Activated B cell treated with CpG ODN at 0.5 μM for 24 hours (primary cell): ENCODE measurements at regions not wholly inside any gene's neighbourhood (a gene's known extent, or its start where the extent isn't known, plus 50 kb on each side); places are given as distances from the start of the nearest gene placed in this dataset.
A peak's percentile ranks its signal among the peaks of the same experiment; 100 is the strongest.

ENCODE experiments used
- ATAC-seq: fragments of 200-7000 bp; cut with Tn5 transposase; one replicate; pipeline ENCODE4 v1.10.0; 2021; ENCODE audit warnings: low read depth, mild to moderate bottlenecking, moderate library complexity
- CTCF ChIA-PET: fragments of 350-600 bp; sonication (Branson Sonifier 250); formaldehyde crosslinking; loops from one replicate; lab custom pipeline; 2021; ENCODE audit warnings: antibody characterized with exemption; lab: Charles Lee
- POLR2A ChIA-PET: fragments of 350-600 bp; sonication (Branson Sonifier 250); formaldehyde crosslinking; loops from one replicate; lab custom pipeline; 2021; ENCODE audit warnings: antibody characterized with exemption; lab: Charles Lee
- DNase-seq: peaks from one replicate; pipeline ENCODE4 v3.0.0; 2022
- H3K27ac Mint-ChIP-seq: one replicate; pipeline ENCODE4 v1.8.0; 2020; ENCODE audit warnings: mixed read lengths
- H3K27me3 Mint-ChIP-seq: one replicate; pipeline ENCODE4 v1.8.0; 2021; ENCODE audit warnings: mixed read lengths
- H3K36me3 Mint-ChIP-seq: one replicate; pipeline ENCODE4 v1.8.0; 2021; ENCODE audit warnings: low read depth, mixed read lengths
- H3K4me1 Mint-ChIP-seq: one replicate; pipeline ENCODE4 v1.8.0; 2021; ENCODE audit warnings: mixed read lengths
- H3K4me3 Mint-ChIP-seq: one replicate; pipeline ENCODE4 v1.8.0; 2020; ENCODE audit warnings: mild to moderate bottlenecking, mixed read lengths
- H3K9me3 Mint-ChIP-seq: one replicate; pipeline ENCODE4 v1.8.0; 2020; ENCODE audit warnings: mixed read lengths
- intact Hi-C: fragments of 100-400 bp; cut with micrococcal nuclease; formaldehyde crosslinking; loops from one replicate; pipeline ENCODE4 v1.15.1; 2024
- TF ChIP-seq, protein P1 (sequence below): fragments of 200-600 bp; IDR thresholded peaks from one replicate; pipeline ENCODE4 v1.8.0; 2022; ENCODE audit warnings: antibody characterized with exemption, mild to moderate bottlenecking

DNA sequence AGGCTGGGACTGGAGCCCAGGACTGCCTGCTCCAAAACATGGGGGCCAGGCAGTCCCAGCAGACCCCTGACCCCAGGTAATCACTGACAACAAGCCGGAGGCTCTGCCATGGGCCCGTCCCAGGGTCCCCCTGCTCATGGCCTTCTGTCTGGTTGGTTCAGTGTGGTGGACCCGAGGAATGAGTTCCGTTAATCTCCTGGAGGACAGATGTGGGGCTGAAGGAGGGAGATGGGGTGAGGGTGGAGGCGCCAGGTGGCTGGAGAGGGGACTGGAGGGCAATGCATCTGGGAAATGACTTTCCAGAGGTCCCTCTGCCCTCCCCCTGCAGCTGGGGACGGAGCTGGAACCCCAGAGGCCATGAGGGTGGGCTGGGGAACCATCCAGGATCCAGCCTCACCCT is 103.2 kb downstream of the EBNA1BP2 start:
- DNase-seq, result no peak
- POLR2A ChIA-PET, result interaction anchor here (0.7 to 1.6 kb wide), 4 partner anchors 144 to 353 kb away, joined by 3 to 7 read pairs (median 7); no protein-coding TSS in a partner anchor
- Mint-ChIP-seq H3K4me1 (peaks cover 41% of the 10 kb centered on the region), H3K4me3 (peak overlapping the region; percentile 66), H3K27ac (no peak overlapping the region), H3K27me3 (no peaks in the 10 kb centered on the region), H3K36me3 (no peaks in the 10 kb centered on the region), H3K9me3 (no peaks in the 10 kb centered on the region)
- no peak for ATAC-seq
- CTCF ChIA-PET, result interaction anchor here (8.2 to 11.3 kb wide), 2 partner anchors 146 to 154 kb away, joined by 262 to 523 read pairs; no protein-coding TSS in a partner anchor
- TF ChIP-seq, protein P1, sequence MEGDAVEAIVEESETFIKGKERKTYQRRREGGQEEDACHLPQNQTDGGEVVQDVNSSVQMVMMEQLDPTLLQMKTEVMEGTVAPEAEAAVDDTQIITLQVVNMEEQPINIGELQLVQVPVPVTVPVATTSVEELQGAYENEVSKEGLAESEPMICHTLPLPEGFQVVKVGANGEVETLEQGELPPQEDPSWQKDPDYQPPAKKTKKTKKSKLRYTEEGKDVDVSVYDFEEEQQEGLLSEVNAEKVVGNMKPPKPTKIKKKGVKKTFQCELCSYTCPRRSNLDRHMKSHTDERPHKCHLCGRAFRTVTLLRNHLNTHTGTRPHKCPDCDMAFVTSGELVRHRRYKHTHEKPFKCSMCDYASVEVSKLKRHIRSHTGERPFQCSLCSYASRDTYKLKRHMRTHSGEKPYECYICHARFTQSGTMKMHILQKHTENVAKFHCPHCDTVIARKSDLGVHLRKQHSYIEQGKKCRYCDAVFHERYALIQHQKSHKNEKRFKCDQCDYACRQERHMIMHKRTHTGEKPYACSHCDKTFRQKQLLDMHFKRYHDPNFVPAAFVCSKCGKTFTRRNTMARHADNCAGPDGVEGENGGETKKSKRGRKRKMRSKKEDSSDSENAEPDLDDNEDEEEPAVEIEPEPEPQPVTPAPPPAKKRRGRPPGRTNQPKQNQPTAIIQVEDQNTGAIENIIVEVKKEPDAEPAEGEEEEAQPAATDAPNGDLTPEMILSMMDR, result no peak
- intact Hi-C loops, result loop anchor here (1.0 kb wide), 1 partner anchor 146 kb away; no protein-coding TSS in a partner anchor

GRCh38 chr1:43067977-43068751 is 103.9 kb downstream of the EBNA1BP2 start:
- Mint-ChIP-seq H3K27me3 (no peaks in the 10 kb centered on the region), H3K36me3 (no peaks in the 10 kb centered on the region), H3K4me1 (peaks cover 36% of the 10 kb centered on the region), H3K27ac (no peak overlapping the region), H3K4me3 (peak overlapping the region; percentile 70), H3K9me3 (no peaks in the 10 kb centered on the region)
- intact Hi-C loops, result loop anchor here (1.0 kb wide), 1 partner anchor 145 kb away; no protein-coding TSS in a partner anchor
- ATAC-seq, result peak; percentile 55
- POLR2A ChIA-PET, result interaction anchor here (0.6 to 1.6 kb wide), 3 partner anchors 143 to 289 kb away, joined by 5 to 7 read pairs (median 7); no protein-coding TSS in a partner anchor
- CTCF ChIA-PET, result interaction anchor here (8.2 to 11.3 kb wide), 2 partner anchors 145 to 154 kb away, joined by 262 to 523 read pairs; no protein-coding TSS in a partner anchor
- DNase-seq, result peak; percentile 36
- TF ChIP-seq, protein P1, result no peak

- POLR2A ChIA-PET, result no interaction called here
- Mint-ChIP-seq H3K4me1 (peaks cover 29% of the 10 kb centered on the region), H3K27me3 (no peaks in the 10 kb centered on the region), H3K36me3 (no peaks in the 10 kb centered on the region), H3K4me3 (peak overlapping the region; percentile 70), H3K9me3 (no peaks in the 10 kb centered on the region), H3K27ac (no peak overlapping the region)
- ATAC-seq, result no peak
- intact Hi-C loops, result no loop called here
- no peak for DNase-seq
- TF ChIP-seq, protein P1, result no peak
- CTCF ChIA-PET, result interaction anchor here (11.3 kb wide), 1 partner anchor 153 kb away, joined by 523 read pairs; no protein-coding TSS in a partner anchor
These were observed 104.8 kb downstream of the EBNA1BP2 start for GRCh38 chr1:43067233-43067745.

GRCh38 chr1:43066578-43066977 is 105.5 kb downstream of the EBNA1BP2 start:
- Mint-ChIP-seq H3K4me3 (no peak overlapping the region), H3K27ac (no peak overlapping the region), H3K9me3 (no peaks in the 10 kb centered on the region), H3K36me3 (no peaks in the 10 kb centered on the region), H3K4me1 (peaks cover 22% of the 10 kb centered on the region), H3K27me3 (no peaks in the 10 kb centered on the region)
- TF ChIP-seq, protein P1, result no peak
- ChIA-PET POLR2A (no interaction called here), CTCF (interaction anchor here (11.3 kb wide), 1 partner anchor 152 kb away, joined by 523 read pairs; no protein-coding TSS in a partner anchor)
- no peak for ATAC-seq
- intact Hi-C loops, result no loop called here
- DNase-seq, result no peak
